ENCODE measurements at regions not wholly inside any gene's neighbourhood (a gene's known extent, or its start where the extent isn't known, plus 50 kb on each side); places are given as distances from the start of the nearest gene placed in this dataset.
"Not testable (repeated sequence)": the region's sequence is repeated elsewhere in the genome, so short reads cannot be mapped to it uniquely, and the experiment has no call there.

DNA sequence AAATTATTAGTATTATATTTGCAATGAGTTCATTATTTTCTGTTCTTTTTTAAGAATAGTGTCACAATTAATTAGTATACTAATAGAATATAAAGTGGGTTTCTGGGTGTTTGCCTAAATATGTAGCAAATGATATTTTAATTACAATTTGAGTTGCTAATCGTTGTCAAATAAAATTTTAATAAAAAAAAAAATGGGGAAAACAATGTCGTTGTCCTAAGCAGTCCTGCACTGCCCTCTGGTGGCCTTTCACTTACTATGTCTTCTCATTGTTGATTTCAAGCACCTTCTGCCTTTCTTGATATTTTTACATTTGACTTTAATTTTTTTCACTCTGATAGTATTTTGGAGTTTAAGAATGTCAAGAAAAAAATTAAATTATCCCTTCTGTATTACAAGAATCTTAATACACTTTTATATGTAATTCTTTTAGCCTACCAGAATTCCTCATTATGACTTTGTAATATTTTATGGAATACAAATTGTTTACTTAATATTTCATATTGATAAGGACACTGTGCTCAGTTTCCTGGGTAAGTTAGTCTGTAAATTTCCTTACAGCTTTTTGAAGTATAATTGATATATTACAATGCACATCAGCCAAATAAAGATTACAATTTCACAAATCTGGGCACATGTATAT is 104.5 kb upstream of the FMN2 start:
- DNase-seq (ENCODE audit: low read depth) = no peak

DNA sequence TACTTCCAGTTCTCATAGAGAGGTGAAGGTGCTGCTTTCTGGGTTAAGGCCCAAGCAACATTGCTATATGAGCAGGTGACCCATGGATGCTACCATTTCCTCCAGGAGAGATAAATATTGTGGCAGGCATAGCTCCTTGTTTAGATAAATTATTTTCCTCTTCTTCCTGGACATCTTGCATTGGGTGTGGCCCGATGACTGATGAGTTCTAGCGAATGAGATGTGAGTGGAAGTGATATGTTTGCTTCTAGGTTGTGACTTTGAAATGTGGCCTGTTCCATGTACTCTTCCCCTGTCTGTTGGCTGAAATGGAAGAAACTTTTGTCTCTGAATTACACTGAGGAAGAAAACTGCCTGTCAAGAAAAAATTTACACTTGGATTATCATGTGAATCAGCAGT is 101.7 kb upstream of the FMN2 start:
- DNase-seq (ENCODE audit: low read depth) = no peak

DNA sequence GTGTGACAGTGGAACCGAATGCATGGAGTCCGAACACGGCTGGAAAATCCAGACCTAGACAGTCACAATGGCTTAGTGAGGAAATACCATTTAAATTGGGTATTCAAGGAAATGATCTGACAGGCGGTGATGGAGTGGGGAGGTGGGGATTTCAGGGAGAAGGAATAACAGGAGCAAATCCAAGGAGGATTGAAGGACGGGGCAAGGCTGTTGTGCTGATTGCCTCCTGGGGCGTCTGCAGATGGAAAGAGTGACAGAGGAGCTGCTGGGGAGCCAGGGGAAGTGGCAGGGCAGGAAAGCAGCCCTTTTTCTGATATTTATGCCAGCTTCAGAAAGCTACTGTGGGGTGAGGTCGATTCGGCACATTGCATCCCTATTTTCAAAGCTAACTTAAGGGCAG is 99.1 kb upstream of the FMN2 start:
- DNase-seq (ENCODE audit: low read depth) = not testable (repeated sequence)

GRCh38 chr1:239993366-239993765 is 98.3 kb upstream of the FMN2 start:
- DNase-seq (ENCODE audit: low read depth) = no peak

DNA sequence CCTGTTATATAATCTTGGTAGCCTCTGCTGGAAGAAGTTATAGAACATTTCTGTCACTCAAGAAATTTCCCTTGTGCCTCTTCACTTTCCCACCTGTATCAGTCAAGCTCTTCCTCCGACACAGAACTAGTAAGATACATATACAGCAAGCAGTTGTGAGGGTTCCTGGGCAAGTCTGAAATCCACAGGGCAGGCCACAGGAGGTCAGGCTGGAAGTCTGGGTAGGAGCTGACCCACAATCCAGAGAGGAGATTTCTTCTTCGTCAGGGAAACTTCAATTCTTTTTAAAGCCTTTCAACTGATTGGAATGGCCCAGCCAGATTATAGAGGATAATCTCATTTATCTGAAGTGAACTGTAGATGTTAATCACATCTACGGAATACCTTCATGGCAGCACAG is 96.4 kb upstream of the FMN2 start:
- DNase-seq (ENCODE audit: low read depth) = no peak

DNA sequence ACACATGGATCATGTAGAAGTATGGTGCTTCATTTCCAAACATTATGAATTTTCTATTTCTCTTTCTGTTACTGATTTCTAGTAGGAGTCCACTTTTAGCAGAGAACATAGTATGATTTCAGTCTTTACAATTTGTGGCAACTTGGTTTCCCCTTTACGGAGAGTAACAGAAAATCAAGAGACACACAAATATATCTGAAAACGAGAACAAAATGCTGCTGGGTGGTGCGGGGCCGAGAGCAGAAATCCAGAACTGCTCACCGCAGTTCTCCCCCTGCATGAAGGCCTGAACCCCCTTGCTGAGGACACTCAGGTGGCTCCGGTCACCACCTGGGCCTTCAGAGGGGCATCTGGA is 94.5 kb upstream of the FMN2 start:
- no peak for DNase-seq (ENCODE audit: low read depth)

DNA sequence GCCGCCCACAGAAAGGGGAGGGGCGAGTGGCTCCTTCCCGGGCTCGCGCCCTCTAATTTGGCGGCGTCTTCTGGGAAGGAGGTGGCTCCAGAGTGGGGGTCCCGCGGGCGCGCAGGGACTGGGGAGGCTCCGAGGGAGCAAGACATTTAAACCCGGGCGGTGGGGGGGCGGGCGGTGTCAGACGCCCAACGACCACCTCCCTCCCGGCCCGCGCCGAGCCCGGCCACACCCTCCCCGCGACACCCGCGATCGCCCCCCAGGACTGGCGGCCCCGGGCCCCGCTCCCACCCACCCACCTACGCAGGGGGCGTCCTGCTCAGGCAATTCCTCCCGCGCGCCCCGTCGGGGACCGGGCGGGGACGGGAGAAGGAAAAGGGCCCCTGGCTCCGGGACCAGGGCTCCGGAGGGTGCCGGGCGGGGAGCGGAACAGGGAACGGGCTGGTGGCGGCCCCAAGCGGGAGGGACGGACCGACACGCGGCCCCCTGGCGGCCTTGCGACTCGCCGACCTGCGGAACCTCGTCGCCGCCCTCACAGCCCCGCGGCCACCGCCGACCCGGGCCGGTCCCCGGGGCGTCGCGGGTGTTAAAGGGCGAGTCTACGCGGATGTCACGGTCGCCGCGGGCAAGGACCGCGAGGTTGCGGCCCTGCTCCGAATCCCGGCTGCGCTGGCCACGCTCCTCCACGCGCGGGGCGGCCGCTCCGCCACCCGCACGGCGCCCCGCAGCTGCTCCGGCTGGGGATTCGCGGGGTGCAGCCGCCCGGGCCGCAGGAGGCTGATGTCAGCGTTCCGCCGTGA is 94.0 kb upstream of the FMN2 start:
- no peak for DNase-seq (ENCODE audit: low read depth)

GRCh38 chr1:239998312-239998649 is 93.4 kb upstream of the FMN2 start:
- DNase-seq (ENCODE audit: low read depth) = no peak

DNA sequence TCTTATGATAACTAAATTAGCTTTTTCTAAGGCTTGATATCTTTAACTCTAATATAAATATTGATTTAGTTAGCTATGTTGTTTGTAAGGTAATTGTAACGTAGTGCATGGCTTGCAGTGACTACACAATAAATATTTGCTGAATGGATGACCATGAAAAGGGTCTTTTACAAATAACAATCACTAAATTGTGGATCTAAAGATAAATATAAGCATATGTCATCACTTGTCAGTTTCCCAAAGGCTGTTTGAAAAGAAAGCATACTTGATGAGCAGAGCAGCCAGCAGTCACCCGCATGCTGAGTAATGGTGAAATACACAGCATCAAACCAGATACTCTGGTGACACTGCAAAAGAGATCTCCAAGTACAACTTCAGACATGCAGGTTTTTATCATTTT is 92.5 kb upstream of the FMN2 start:
- no peak for DNase-seq (ENCODE audit: low read depth)

DNA sequence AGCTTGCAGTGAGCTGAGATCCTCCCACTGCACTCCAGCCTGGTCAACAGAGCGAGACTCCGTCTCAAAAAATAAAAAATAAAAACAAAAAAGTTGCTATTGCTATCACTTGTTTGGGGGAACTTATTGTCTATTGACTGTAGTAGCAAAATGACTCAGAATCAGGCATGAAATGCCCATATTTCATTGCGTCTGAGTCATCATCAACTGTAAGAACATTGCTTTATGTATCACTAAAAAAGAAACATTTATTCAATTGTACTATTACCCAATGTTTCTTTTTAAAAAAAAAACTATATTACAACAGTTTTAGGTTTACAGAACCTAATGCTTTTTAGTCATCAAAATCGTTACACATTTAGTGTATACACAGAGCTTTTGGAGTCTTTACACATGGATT is 91.0 kb upstream of the FMN2 start:
- no peak for DNase-seq (ENCODE audit: low read depth)

GRCh38 chr1:240001177-240001740 is 90.4 kb upstream of the FMN2 start:
- DNase-seq (ENCODE audit: low read depth) = no peak

DNA sequence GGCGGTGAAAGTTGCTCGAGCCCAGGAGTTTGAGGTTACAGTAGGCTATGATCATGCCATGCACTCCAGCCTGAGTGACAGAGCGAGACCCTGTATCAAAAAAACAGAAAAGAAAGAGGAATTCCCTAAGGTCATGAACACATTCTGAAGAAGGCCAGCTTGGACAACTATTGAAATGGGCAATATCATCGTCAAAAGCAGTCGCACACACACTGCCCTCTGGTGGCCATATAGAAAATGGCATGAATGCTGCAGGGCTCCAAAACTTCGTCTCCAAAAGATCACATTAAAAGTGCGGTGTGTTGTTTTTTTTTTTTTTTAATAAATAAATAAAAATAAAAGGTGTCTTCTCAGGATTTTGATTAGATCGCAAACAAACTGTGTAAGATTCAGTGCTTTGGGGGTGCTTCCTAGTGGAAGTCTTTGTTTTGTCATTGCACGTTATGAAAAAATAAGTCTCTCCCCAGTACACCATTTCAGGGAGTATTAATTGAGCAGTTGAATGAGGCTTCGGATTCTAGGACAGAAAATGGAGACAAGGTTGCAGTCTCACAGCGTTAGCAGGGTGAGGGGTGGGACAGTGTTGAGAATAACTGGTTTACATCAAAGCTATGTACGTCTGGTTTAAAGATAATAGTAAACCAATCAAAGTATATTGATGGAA is 87.5 kb upstream of the FMN2 start:
- no peak for DNase-seq (ENCODE audit: low read depth)

DNA sequence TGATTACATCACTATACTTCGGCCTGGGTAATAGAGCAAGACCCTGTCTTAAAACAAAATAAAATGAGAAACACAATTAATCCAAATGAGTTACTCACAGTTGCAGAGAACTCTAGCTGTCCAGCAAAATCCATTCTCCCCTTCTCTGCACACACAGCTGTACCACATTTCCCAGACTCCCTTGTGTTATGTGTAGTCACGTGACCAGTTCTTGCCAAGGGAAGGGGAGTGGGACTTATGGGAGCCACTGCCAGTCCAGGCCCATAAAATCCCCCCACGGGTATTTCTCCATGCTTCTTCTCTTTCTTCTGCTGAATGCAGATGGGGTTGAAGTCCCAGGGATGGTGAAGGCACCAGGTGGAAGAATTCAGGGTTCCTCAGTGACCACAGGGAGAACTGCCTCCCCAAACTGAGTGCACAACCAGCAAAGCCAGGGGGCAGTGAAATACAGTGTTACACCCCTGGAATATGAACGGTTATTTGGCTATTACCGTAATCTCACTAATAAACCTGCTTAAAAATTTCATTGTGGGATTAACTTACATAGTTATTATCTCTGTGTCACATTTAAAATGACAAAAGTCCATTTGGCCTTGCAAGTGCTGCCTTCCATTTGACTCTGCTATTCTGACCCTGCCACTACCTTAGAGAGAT is 85.6 kb upstream of the FMN2 start:
- DNase-seq (ENCODE audit: low read depth) = no peak

- DNase-seq (ENCODE audit: low read depth) = no peak
These were observed 83.4 kb upstream of the FMN2 start for GRCh38 chr1:240008298-240008697.

- DNase-seq (ENCODE audit: low read depth) = no peak
These were observed 77.6 kb upstream of the FMN2 start for GRCh38 chr1:240014051-240014450.

DNA sequence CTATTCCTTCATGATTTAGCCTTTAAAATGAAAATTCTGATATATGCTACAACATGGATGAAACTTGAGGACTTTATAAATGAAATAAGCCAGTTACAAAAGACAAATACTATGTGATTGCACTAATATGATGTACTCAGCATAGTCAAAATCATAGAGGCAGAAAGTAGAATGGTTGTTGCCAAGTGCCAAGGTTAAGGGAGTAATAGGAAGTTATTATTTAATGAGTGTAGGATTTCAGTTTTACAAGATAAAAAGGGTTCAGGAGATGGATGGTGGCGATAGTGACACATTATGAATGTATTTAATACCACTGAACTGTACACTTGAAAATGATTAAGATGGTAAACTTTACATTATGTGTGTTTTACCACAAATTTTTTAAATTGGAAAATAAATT is 73.1 kb upstream of the FMN2 start:
- no peak for DNase-seq (ENCODE audit: low read depth)

GRCh38 chr1:240019524-240019923 is 72.2 kb upstream of the FMN2 start:
- DNase-seq (ENCODE audit: low read depth) = no peak

- DNase-seq (ENCODE audit: low read depth) = no peak
These were observed 70.8 kb upstream of the FMN2 start for GRCh38 chr1:240020871-240021270.

DNA sequence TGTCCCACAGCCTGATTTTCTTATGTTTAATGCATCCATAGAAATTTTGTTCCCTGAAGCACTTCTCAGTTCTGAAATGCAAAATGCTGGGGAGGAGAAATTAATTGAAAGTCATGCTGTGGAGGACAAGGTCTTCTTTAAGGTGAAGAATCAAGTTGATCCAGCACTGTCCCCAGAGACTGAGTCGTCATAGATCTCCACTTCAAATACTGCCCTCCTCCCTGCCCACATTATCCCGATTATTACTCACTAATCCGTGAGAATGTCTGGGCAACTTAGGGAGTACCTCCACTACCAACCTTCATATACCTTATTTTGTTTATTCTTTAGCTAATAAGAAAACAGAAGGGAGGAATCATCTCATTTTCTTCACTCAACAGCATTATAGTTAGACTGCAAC is 70.0 kb upstream of the FMN2 start:
- DNase-seq (ENCODE audit: low read depth) = no peak

GRCh38 chr1:240027059-240027462 is 64.6 kb upstream of the FMN2 start:
- no peak for DNase-seq (ENCODE audit: low read depth)

- no peak for DNase-seq (ENCODE audit: low read depth)
These were observed 62.3 kb upstream of the FMN2 start for GRCh38 chr1:240029418-240029817.

- no peak for DNase-seq (ENCODE audit: low read depth)
These were observed 61.4 kb upstream of the FMN2 start for GRCh38 chr1:240030236-240030635.

GRCh38 chr1:240031009-240031408 is 60.7 kb upstream of the FMN2 start:
- DNase-seq (ENCODE audit: low read depth) = no peak

Measured in stimulated activated CD8-positive, alpha-beta memory T cell treated with anti-CD3 and anti-CD28 coated beads, Interleukin-4, amount 100 ng/mL, for 24 hours (primary cell).